OCI-LY1 (cell line): ENCODE measurements at regions not wholly inside any gene's neighbourhood (a gene's known extent, or its start where the extent isn't known, plus 50 kb on each side); places are given as distances from the start of the nearest gene placed in this dataset.

Experiments used
- H2AFZ ChIP-seq: fragments of 200-600 bp; sonication (generic), shearing (Covaris generic); 2 replicates; pipeline ENCODE4 v1.6.0; 2014; ENCODE audit warnings: antibody characterized with exemption, mild to moderate bottlenecking, low read length
- H3F3A ChIP-seq: fragments of 200-600 bp; sonication (generic), shearing (Covaris generic); 2 replicates; pipeline ENCODE4 v1.6.0; 2014; ENCODE audit warnings: mild to moderate bottlenecking, antibody characterized with exemption, low read length, moderate library complexity; ENCODE audit not compliant: insufficient read depth
- H3K27ac ChIP-seq: fragments of 200-600 bp; sonication (generic); 2 replicates; pipeline ENCODE4 v1.5.1; 2014; ENCODE audit warnings: low read length, mixed run types, mild to moderate bottlenecking, low read depth; ENCODE audit not compliant: poor library complexity, severe bottlenecking
- H3K27me3 ChIP-seq: fragments of 200-600 bp; sonication (generic); 2 replicates; pipeline ENCODE4 v1.6.0; 2014; ENCODE audit warnings: antibody characterized with exemption, mild to moderate bottlenecking, low read length, moderate library complexity; ENCODE audit not compliant: insufficient read depth
- H3K36me3 ChIP-seq: fragments of 200-600 bp; sonication (generic); 2 replicates; pipeline ENCODE4 v1.6.1; 2014; ENCODE audit warnings: mild to moderate bottlenecking, antibody characterized with exemption, low read length, moderate library complexity, mixed read lengths; ENCODE audit not compliant: insufficient read depth
- H3K4me1 ChIP-seq: fragments of 200-600 bp; sonication (generic); 2 replicates; pipeline ENCODE4 v1.5.1; 2014; ENCODE audit warnings: mild to moderate bottlenecking, low read length, moderate library complexity; ENCODE audit not compliant: insufficient read depth, severe bottlenecking
- H3K4me2 ChIP-seq: fragments of 200-600 bp; sonication (generic), shearing (Covaris generic); 2 replicates; pipeline ENCODE4 v1.6.1; 2014; ENCODE audit warnings: low read length
- H3K4me3 ChIP-seq: fragments of 200-600 bp; sonication (generic); 2 replicates; pipeline ENCODE4 v1.5.1; 2014; ENCODE audit warnings: low read length, low read depth, mild to moderate bottlenecking, mixed read lengths; ENCODE audit not compliant: poor library complexity, severe bottlenecking
- H3K79me2 ChIP-seq: fragments of 200-600 bp; shearing (Covaris generic); 2 replicates; pipeline ENCODE4 v1.6.1; 2016; ENCODE audit warnings: mixed run types, low read length, mixed read lengths; ENCODE audit not compliant: insufficient read depth
- H3K9ac ChIP-seq: fragments of 200-600 bp; sonication (generic), shearing (Covaris generic); 2 replicates; pipeline ENCODE4 v1.6.1; 2014; ENCODE audit warnings: mild to moderate bottlenecking, low read length, mixed read lengths
- H3K9me2 ChIP-seq: fragments of 200-600 bp; sonication (generic), shearing (Covaris generic); 2 replicates; pipeline ENCODE4 v1.6.1; 2014; ENCODE audit warnings: low read depth, mild to moderate bottlenecking, low read length, mixed read lengths
- H3K9me3 ChIP-seq: fragments of 200-600 bp; shearing (Covaris generic); 2 replicates; pipeline ENCODE4 v1.6.1; 2014; ENCODE audit warnings: low read length, mixed read lengths
- H4K20me1 ChIP-seq: fragments of 200-600 bp; sonication (generic), shearing (Covaris generic); 2 replicates; pipeline ENCODE4 v1.6.0; 2016; ENCODE audit warnings: mild to moderate bottlenecking, low read length; ENCODE audit not compliant: insufficient read depth
- CTCF ChIP-seq: fragments of 200-600 bp; sonication (generic), shearing (Covaris generic); IDR thresholded peaks from 2 replicates; pipeline ENCODE4 v1.5.1; 2017; ENCODE audit warnings: mild to moderate bottlenecking, antibody characterized with exemption, low read length, moderate library complexity, mixed read lengths
- EZH2 ChIP-seq: fragments of 200-600 bp; sonication (generic), shearing (Covaris generic); IDR thresholded peaks from 2 replicates; pipeline ENCODE4 v1.8.0; 2017; ENCODE audit warnings: borderline replicate concordance, mixed run types, mild to moderate bottlenecking, antibody characterized with exemption, low read length, moderate library complexity, mixed read lengths

- Histone ChIP-seq H3F3A (no peaks in the 10 kb centered on the region), H3K9me3 (no peaks in the 10 kb centered on the region), H4K20me1 (no peaks in the 10 kb centered on the region), H3K9ac (no peak overlapping the region), H3K36me3 (no peaks in the 10 kb centered on the region), H3K4me2 (no peak overlapping the region), H3K79me2 (no peaks in the 10 kb centered on the region), H3K27me3 (no peaks in the 10 kb centered on the region), H2AFZ (no peak overlapping the region), H3K4me3 (no peak overlapping the region), H3K4me1 (no peaks in the 10 kb centered on the region), H3K9me2 (no peaks in the 10 kb centered on the region), H3K27ac (no peak overlapping the region)
- TF ChIP-seq EZH2 (no peak), CTCF (no peak)
Observed at GRCh38 chr12:59927032-59927431, 331.2 kb downstream of the SLC16A7 start.

GRCh38 chr12:59928416-59928815 lies 332.6 kb downstream of the SLC16A7 start:
- H3K36me3 ChIP-seq = no peaks in the 10 kb centered on the region
- no peak overlapping the region for H3K4me3 ChIP-seq
- H3K4me1 ChIP-seq = no peaks in the 10 kb centered on the region
- H3K4me2 ChIP-seq = no peak overlapping the region
- H2AFZ ChIP-seq = no peak overlapping the region
- H3K9me3 ChIP-seq = no peaks in the 10 kb centered on the region
- H3K27me3 ChIP-seq = no peaks in the 10 kb centered on the region
- no peaks in the 10 kb centered on the region for H3K79me2 ChIP-seq
- TF ChIP-seq CTCF = no peak
- no peak for TF ChIP-seq EZH2
- H3K9ac ChIP-seq = no peak overlapping the region
- H3K27ac ChIP-seq = no peak overlapping the region
- H4K20me1 ChIP-seq = no peaks in the 10 kb centered on the region
- no peaks in the 10 kb centered on the region for H3K9me2 ChIP-seq
- no peaks in the 10 kb centered on the region for H3F3A ChIP-seq

- no peaks in the 10 kb centered on the region for H3K9me3 ChIP-seq
- no peak overlapping the region for H3K9ac ChIP-seq
- no peak overlapping the region for H3K27ac ChIP-seq
- H3K4me2 ChIP-seq = no peak overlapping the region
- no peak overlapping the region for H2AFZ ChIP-seq
- TF ChIP-seq CTCF = no peak
- no peak for TF ChIP-seq EZH2
- H3K36me3 ChIP-seq = no peaks in the 10 kb centered on the region
- no peaks in the 10 kb centered on the region for H4K20me1 ChIP-seq
- H3K4me1 ChIP-seq = no peaks in the 10 kb centered on the region
- no peaks in the 10 kb centered on the region for H3K9me2 ChIP-seq
- no peak overlapping the region for H3K4me3 ChIP-seq
- H3F3A ChIP-seq = no peaks in the 10 kb centered on the region
- no peaks in the 10 kb centered on the region for H3K27me3 ChIP-seq
- H3K79me2 ChIP-seq = no peaks in the 10 kb centered on the region
Observed at GRCh38 chr12:59929110-59929509, 333.3 kb downstream of the SLC16A7 start.
